ENCODE measurements at regions not wholly inside any gene's neighbourhood (a gene's known extent, or its start where the extent isn't known, plus 50 kb on each side); places are given as distances from the start of the nearest gene placed in this dataset.

- DNase-seq: no peak
Measured at GRCh38 chr6:165229216-165229615, 80.2 kb downstream of the C6orf118 start.

GRCh38 chr6:165227644-165228329 is 81.6 kb downstream of the C6orf118 start:
- no peak for DNase-seq

DNA sequence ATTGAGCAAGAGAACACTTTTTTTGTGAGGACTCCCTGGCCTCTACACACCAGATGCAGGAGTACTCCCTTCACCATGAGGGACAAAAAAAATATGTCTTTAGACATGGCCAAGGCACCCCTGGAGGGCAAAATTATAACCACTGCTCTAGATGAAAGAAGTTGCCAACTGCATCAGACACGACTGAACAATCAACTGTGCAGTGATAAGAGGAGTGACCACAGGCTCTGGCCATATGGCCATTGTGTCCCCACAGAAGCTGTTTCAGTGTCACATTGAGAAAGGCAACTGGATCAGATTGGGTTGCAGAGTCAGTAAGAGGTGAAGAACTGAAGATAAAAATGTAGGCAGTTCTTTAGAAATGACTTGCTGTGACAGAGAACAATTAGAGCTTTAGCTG is 85.7 kb downstream of the C6orf118 start:
- no peak for DNase-seq

DNA sequence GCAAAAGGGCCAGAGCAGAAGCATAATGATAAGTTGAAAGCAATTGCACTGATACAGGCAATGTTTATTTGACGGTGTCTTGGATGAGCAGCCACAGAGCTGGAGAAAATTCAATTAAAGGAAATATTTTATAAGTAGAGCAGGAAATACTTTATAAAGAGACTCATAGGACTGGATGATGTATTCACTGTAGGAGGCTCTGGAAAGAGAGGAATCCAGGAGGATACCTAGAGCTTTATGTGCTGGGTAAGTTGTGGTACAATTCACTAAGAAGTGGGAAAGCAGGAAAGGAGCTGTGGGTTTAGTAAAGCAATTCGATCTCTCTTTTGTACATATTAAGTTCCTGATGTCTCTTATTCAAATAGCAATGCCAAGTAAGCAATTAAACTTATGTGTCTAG is 86.3 kb downstream of the C6orf118 start:
- no peak for DNase-seq

- no peak for DNase-seq
Measured at GRCh38 chr6:165222315-165223025, 86.9 kb downstream of the C6orf118 start.

- no peak for DNase-seq
Measured at GRCh38 chr6:165220045-165220444, 89.4 kb downstream of the C6orf118 start.

DNA sequence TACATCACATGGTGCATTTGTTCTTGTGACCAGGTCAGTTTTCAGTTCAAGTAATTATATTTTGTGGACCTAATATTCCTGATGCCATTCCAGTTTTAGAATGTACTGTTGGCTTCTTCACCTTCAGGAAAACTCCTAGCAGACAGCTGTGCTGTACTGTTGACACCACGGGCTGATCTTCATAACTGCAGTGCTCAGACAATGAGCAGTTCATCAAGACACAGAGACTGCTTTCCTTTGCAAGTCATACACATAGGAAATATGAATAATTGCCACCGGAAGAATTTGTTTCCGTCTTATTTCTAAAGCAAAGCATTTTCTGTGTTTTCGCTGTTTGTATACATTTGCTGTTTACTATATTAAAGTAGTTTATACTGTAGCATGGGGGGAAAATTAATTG is 89.8 kb downstream of the C6orf118 start:
- no peak for DNase-seq

GRCh38 chr6:165218829-165219228 is 90.6 kb downstream of the C6orf118 start:
- DNase-seq: no peak

GRCh38 chr6:165206798-165207197 is 102.6 kb downstream of the C6orf118 start:
- DNase-seq: no peak

- no peak for DNase-seq
Measured at GRCh38 chr6:165205632-165206031, 103.8 kb downstream of the C6orf118 start.

DNA sequence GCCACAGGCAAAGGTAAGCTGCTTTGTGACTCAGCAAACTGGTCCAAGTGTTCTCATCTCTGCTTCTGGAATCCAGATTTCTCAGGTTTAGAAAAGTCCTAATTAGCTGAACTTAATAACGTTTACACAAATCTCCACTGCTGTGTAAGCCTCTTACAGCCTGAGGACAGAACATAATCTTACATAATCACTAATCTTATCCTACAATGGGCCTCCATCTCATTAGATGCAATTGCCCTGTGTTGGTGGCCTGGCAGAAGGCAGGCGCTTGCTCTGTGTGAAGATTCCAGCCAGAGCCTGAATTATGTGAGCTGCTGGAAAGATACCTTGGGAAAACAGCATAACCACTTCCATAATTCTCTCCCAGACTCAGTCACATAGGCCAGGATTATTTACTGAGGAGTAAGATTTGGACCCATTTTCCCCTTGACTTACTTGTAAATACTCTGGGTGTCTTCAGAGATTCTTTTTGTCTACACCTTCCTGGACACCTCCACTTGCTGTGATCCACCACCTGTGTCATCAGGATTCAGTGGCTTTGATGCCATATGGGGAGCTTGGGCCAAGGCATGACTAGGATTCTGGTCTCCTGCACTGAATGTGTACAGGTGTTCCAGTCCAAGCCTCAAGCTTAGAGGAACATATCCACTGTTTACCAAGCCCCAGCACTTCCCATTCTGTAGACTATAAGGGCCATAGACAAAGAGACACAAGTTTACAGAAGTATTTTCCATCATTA is 104.4 kb downstream of the C6orf118 start:
- no peak for DNase-seq

DNA sequence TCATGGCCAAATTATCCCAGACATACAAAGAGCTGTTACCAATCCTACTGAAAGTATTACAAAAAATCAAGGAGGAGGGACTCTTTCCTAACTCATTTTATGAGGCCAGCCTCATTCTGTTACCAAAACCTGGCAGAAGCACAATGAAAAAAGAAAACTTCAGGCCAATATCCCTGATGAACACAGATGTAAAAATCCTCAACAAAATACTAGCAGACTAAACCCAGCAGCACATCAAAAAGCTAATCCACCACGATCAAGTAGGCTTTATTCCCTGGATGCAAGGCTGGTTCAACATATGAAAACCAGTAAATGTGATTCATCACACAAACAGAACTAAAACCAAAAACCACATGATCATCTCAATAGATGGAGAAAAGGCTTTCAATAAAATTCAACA is 109.2 kb downstream of the C6orf118 start:
- no peak for DNase-seq

- DNase-seq: no peak
Measured at GRCh38 chr6:165191461-165191860, 117.9 kb downstream of the C6orf118 start.

DNA sequence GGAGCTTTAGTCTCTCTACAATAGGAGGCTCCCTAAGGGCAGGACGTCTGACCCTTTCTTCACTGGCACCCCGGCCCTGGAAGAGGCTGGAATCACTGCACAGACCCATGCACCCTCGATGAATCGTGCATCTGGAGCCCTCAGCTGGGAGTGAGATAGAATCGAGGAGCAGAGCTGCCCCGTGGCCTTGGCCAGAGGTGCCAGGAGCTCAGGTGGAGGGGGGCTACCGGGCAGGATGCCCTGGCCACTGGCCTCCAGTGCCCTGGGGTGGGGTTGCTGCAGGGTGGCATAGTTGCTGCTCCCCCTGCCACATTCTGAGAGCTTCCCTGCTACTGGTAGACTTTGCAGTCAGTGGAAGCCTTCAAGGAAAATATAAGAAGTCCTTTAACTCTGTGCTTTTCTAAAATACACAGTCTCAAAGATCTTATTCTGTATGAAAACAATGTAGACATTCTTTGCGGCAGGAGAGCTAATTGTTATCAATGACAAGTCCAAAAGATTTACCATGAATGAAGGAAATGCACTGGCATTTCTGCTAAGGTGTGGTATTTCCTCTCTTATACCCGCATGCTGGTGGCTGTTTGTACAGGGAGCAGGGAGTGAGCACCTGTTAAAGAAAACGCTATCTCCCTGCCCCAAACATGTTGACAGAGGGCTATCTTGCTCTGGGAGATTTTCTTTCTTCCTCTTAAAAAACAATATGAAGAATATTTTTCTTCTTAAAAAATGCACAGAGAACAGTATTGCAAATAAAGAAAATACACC is 122.8 kb downstream of the C6orf118 start:
- no peak for DNase-seq

DNA sequence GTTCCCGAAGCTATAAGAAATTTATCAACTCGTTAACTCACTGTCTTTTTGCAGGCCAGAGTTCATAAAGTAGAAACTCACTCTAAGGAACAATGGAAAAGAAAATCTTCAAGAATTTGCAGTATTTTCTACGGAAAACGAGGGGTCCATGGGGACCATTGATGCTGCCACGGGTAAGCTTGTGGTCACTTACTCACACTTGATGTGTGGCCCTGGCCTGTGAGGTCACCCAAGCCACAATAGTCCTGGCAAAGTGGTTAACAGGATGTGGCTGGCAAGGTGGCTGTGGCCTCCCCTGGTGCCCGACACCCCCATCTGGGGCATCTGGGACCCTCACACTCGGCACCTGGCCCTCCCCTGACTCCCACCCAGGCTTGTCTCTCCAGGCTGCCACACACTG is 123.4 kb downstream of the C6orf118 start:
- no peak for DNase-seq

DNA sequence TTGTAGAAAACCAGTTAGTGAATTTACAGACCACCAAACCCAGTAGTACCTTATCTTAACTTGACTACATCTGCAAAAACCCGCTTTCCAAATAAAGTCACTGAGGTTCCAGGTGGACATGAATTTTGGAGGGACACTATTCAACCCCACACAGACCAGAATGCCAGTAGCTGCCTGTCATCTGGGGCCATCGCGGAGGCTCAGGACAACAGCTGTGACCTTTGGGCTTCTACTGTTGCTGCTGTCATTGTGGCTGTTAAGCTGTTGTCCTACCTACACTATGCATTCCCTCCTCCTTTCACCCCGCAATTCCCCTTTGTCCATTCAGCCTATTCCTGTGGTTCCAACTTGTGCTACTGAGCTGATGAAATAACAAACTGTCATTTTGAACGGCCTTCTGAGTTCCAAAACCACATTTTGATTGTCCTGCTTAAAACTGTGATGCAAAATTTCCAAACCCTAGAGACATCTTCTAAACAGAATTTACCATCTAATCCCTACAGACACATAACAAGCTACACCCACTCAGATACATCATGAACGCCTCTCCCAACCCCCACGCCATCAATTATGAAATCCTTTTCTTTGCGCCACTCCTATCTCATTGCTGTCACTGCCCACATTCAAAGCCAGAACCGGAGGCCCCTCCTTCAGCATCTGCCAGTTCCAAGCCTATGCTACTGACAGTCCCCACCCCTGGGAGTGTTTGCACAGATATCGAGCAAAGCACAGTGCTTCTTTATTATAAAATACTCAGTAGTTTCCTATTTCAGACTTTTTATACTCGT is 125.0 kb downstream of the C6orf118 start:
- no peak for DNase-seq

- no peak for DNase-seq
Measured at GRCh38 chr6:165183496-165184140, 125.8 kb downstream of the C6orf118 start.

GRCh38 chr6:165183071-165183470 is 126.3 kb downstream of the C6orf118 start:
- no peak for DNase-seq

DNA sequence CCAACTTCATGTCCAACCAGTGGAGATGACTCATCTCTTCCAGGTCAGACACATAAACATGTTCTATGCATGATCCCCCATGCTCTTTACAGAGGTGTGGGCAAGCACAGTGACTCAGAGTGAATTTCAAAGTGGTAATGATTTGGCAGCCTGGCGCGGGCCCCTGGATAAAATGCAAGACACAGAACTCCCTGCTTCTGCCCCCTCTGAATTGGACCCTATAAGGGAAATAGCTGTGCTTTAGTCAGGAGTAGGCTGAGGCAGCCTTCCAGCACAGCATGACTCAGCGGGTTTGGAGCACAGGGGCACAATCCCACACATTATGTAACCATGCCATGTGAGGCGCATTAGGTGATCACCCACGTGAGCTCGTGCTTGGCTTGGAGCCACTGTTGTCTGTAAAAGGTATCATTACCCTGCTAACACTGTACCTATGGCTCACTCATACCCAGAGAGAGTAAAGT is 127.4 kb downstream of the C6orf118 start:
- no peak for DNase-seq

GRCh38 chr6:165178056-165178455 is 131.3 kb downstream of the C6orf118 start:
- no peak for DNase-seq

GRCh38 chr6:165173484-165173883 is 135.9 kb downstream of the C6orf118 start:
- no peak for DNase-seq

DNA sequence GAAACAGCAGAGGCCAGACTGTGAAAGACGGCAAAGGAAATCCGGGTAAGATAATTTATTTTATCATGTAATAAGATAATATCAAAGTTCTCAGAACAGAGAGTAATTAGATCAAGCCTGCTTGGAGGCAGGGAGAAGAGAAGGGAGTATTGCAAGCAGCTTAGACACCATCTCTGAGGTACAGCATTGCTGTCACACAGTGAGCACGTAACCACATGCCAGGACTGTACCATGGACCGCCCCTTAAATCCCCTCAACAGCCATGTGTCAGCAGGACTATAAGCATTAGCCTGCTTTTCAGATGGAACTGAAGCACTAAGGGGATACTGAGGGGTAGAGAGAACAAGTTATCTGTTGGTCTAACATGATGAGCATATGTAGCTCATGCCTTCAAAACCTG is 141.5 kb downstream of the C6orf118 start:
- no peak for DNase-seq

Data from SHP77 treated with DMSO at 0.1 percent for 48 hours (cell line).